HCT116 (cell line): ENCODE measurements at regions not wholly inside any gene's neighbourhood (a gene's known extent, or its start where the extent isn't known, plus 50 kb on each side); places are given as distances from the start of the nearest gene placed in this dataset.

Experiments
- ATAC-seq: fragments of 200-7000 bp; cut with Tn5 transposase; 2 replicates; pipeline ENCODE4 v1.9.1; 2020; ENCODE audit warnings: mild to moderate bottlenecking, moderate library complexity
- BruUV-seq: library from RNA; stranded (reverse); fragments of 400-500 nt; replicated peaks from 2 replicates; lab custom pipeline; 2021; lab: Mats Ljungman, UMichigan
- CTCF ChIA-PET: fragments of 300-600 bp; sonication (Branson Sonifier 250); formaldehyde crosslinking; loops from one replicate; lab custom pipeline; 2021; ENCODE audit warnings: antibody characterized with exemption; lab: Charles Lee
- POLR2A ChIA-PET: fragments of 300-600, 350-600 bp; sonication (Branson Sonifier 250); formaldehyde crosslinking; loops from one replicate; lab custom pipeline; 2021; ENCODE audit warnings: antibody characterized with exemption; lab: Charles Lee
- RAD21 ChIA-PET, 2 experiments: fragments of 300-600 bp; sonication (Branson Sonifier 250); formaldehyde crosslinking; loops; one replicate each; lab custom pipeline; 2023; ENCODE audit warnings: low total read pairs in 2 of 2; ENCODE audit not compliant: uncharacterized antibody in 2 of 2, unreplicated experiment in 2 of 2, low non-redundant PET in 1 of 2; lab: Charles Lee
- DNase-seq: peaks from one replicate; pipeline ENCODE4 v3.0.0-alpha.2; 2010; ENCODE audit warnings: low read depth, low spot score
- H2AFZ ChIP-seq: fragments of 200-600 bp; shearing (Covaris generic), sonication (generic); 2 replicates; pipeline ENCODE4 v1.6.1; 2017; ENCODE audit warnings: low read depth, mixed run types, mixed read lengths, antibody characterized with exemption, low read length; ENCODE audit not compliant: poor library complexity, severe bottlenecking
- H3K27ac ChIP-seq: 2 replicates; pipeline ENCODE4 v1.5.1; 2012; ENCODE audit warnings: low read depth, low read length
- H3K27me3 ChIP-seq: fragments of 200-600 bp; sonication (generic); 2 replicates; pipeline ENCODE4 v1.6.1; 2016; ENCODE audit warnings: mixed run types, low read length, mixed read lengths; ENCODE audit not compliant: insufficient read depth
- H3K36me3 ChIP-seq, 2 experiments: fragments of 200-500 bp in 1 of 2; fragments of 200-600 bp in 1 of 2; sonication (Bioruptor generic) in 1 of 2; sonication (generic) in 1 of 2; 2 replicates each; pipeline versions ENCODE4 v1.5.1 to v1.6.1; 2014 to 2016; ENCODE audit warnings: low read length in 2 of 2, inconsistent platforms in 1 of 2, mixed read lengths in 1 of 2, mixed run types in 1 of 2; ENCODE audit not compliant: insufficient read depth in 2 of 2, control insufficient read depth in 1 of 2
- H3K4me1 ChIP-seq, 2 experiments: fragments of 200-600 bp in 1 of 2; sonication (generic) in 1 of 2; 2 replicates each; pipeline versions ENCODE4 v1.5.1 to v1.6.1; 2012 to 2017; ENCODE audit warnings: low read length in 2 of 2, inconsistent platforms in 1 of 2, mild to moderate bottlenecking in 1 of 2, mixed read lengths in 1 of 2, mixed run types in 1 of 2, moderate library complexity in 1 of 2; ENCODE audit not compliant: insufficient read depth in 2 of 2, control insufficient read depth in 1 of 2
- H3K4me2 ChIP-seq: fragments of 200-600 bp; sonication (generic); 2 replicates; pipeline ENCODE4 v1.6.1; 2017; ENCODE audit warnings: mixed run types, low read length, mixed read lengths
- H3K4me3 ChIP-seq, 2 experiments: fragments of 200-600 bp in 1 of 2; sonication (generic) in 1 of 2; replicated peaks in 1 of 2; 2 replicates each; pipeline ENCODE4 v1.5.1; 2011 to 2016; ENCODE audit warnings: low read length in 2 of 2, control low read depth in 1 of 2, low read depth in 1 of 2, mild to moderate bottlenecking in 1 of 2, mixed read lengths in 1 of 2, mixed run types in 1 of 2
- H3K79me2 ChIP-seq: fragments of 200-600 bp; sonication (generic); 2 replicates; pipeline ENCODE4 v1.6.1; 2017; ENCODE audit warnings: mild to moderate bottlenecking, mixed run types, low read length, moderate library complexity, mixed read lengths; ENCODE audit not compliant: insufficient read depth
- H3K9ac ChIP-seq: fragments of 200-600 bp; sonication (generic); 2 replicates; pipeline ENCODE4 v1.6.1; 2016; ENCODE audit warnings: low read length, mixed read lengths
- H3K9me2 ChIP-seq: fragments of 200-600 bp; sonication (generic), shearing (Covaris generic); 2 replicates; pipeline ENCODE4 v1.6.1; 2017; ENCODE audit warnings: mixed run types, mild to moderate bottlenecking, moderate library complexity; ENCODE audit not compliant: insufficient read depth
- H3K9me3 ChIP-seq, 2 experiments: fragments of 200-500 bp in 1 of 2; fragments of 200-600 bp in 1 of 2; sonication (Bioruptor generic) in 1 of 2; sonication (generic) in 1 of 2; 2 replicates each; pipeline ENCODE4 v1.6.1; 2014 to 2017; ENCODE audit warnings: low read length in 2 of 2, mixed read lengths in 2 of 2, inconsistent platforms in 1 of 2, low read depth in 1 of 2, mild to moderate bottlenecking in 1 of 2, mixed run types in 1 of 2, moderate library complexity in 1 of 2; ENCODE audit not compliant: control insufficient read depth in 1 of 2, insufficient read depth in 1 of 2
- H4K20me1 ChIP-seq: fragments of 200-600 bp; sonication (generic), shearing (Covaris generic); 2 replicates; pipeline ENCODE4 v1.6.1; 2017; ENCODE audit warnings: mixed run types, mild to moderate bottlenecking, moderate library complexity; ENCODE audit not compliant: insufficient read depth
- ATF3 ChIP-seq: IDR thresholded peaks from 2 replicates; pipeline ENCODE4 v1.6.1; 2012
- CBX3 ChIP-seq: IDR thresholded peaks from 2 replicates; pipeline ENCODE4 v1.6.1; 2012; ENCODE audit warnings: low read depth
- CTCF ChIP-seq, 3 experiments: fragments of 200-600 bp in 1 of 3; sonication (generic) in 1 of 3; IDR thresholded peaks in 2 of 3; conservative IDR thresholded peaks in 1 of 3; 2 replicates each; pipeline ENCODE4 v1.5.1; 2012 to 2017; ENCODE audit warnings: low read depth in 2 of 3, low read length in 2 of 3, antibody characterized with exemption in 1 of 3, borderline replicate concordance in 1 of 3, control low read depth in 1 of 3, mild to moderate bottlenecking in 1 of 3, mixed read lengths in 1 of 3, mixed run types in 1 of 3, moderate library complexity in 1 of 3; ENCODE audit not compliant: insufficient read depth in 1 of 3
- EGR1 ChIP-seq: IDR thresholded peaks from 2 replicates; pipeline ENCODE4 v1.6.1; 2012; ENCODE audit warnings: low read depth
- ELF1 ChIP-seq: IDR thresholded peaks from 2 replicates; pipeline ENCODE4 v1.6.1; 2012; ENCODE audit warnings: low read depth, borderline replicate concordance
- EZH2phosphoT487 ChIP-seq: fragments of 200-600 bp; IDR thresholded peaks from 2 replicates; pipeline ENCODE4 v1.6.1; 2018; ENCODE audit warnings: antibody characterized with exemption, borderline replicate concordance
- FOSL1 ChIP-seq: IDR thresholded peaks from 2 replicates; pipeline ENCODE4 v1.6.1; 2012; ENCODE audit warnings: low read depth
- JUND ChIP-seq: IDR thresholded peaks from 2 replicates; pipeline ENCODE4 v1.6.1; 2012
- POLR2AphosphoS5 ChIP-seq: IDR thresholded peaks from 2 replicates; pipeline ENCODE4 v1.6.1; 2011; ENCODE audit warnings: mild to moderate bottlenecking, low read depth, low read length, moderate library complexity
- RAD21 ChIP-seq: IDR thresholded peaks from 2 replicates; pipeline ENCODE4 v1.6.1; 2012; ENCODE audit warnings: low read depth, mild to moderate bottlenecking
- SIN3A ChIP-seq: IDR thresholded peaks from 2 replicates; pipeline ENCODE4 v1.6.1; 2012; ENCODE audit warnings: low read depth
- SP1 ChIP-seq: IDR thresholded peaks from 2 replicates; pipeline ENCODE4 v1.6.1; 2012; ENCODE audit warnings: low read depth
- SRF ChIP-seq: IDR thresholded peaks from 2 replicates; pipeline ENCODE4 v1.6.1; 2012; ENCODE audit warnings: low read depth
- YY1 ChIP-seq: IDR thresholded peaks from 2 replicates; pipeline ENCODE4 v1.6.1; 2011; ENCODE audit warnings: low read length, low read depth, moderate library complexity, mild to moderate bottlenecking; ENCODE audit not compliant: insufficient replicate concordance; ENCODE audit errors: extremely low read depth
- ZBTB33 ChIP-seq: IDR thresholded peaks from 2 replicates; pipeline ENCODE4 v1.6.1; 2011; ENCODE audit warnings: mild to moderate bottlenecking, low read length, moderate library complexity; ENCODE audit not compliant: insufficient replicate concordance; ENCODE audit errors: extremely low read depth
- ZFX ChIP-seq: fragments of 450-650 bp; IDR thresholded peaks from 2 replicates; pipeline ENCODE4 v1.6.1; 2017
- ZNF274 ChIP-seq: fragments of 200-500 bp; sonication (Bioruptor generic); IDR thresholded peaks from 2 replicates; pipeline ENCODE4 v1.6.1; 2014; ENCODE audit warnings: mild to moderate bottlenecking, low read depth, low read length, inconsistent platforms
- intact Hi-C: fragments of 100-400 bp; cut with micrococcal nuclease; formaldehyde crosslinking; loops from 2 replicates; pipeline ENCODE4 v1.10.0; 2022

- RAD21 ChIA-PET: no interaction called here
- no peaks in the 10 kb centered on the region for H3K79me2 ChIP-seq
Observed at GRCh38 chr2:39990335-39990900, 211.4 kb upstream of the THUMPD2 start.

GRCh38 chr2:39989888-39990287, 210.8 kb upstream of the THUMPD2 start:
- POLR2A ChIA-PET: no interaction called here
- no peaks in the 10 kb centered on the region for H3K4me1 ChIP-seq
- no peak overlapping the region for H3K4me3 ChIP-seq
- no peaks in the 10 kb centered on the region for H3K27me3 ChIP-seq
- H3K36me3 ChIP-seq: no peaks in the 10 kb centered on the region
- H3K79me2 ChIP-seq: no peaks in the 10 kb centered on the region
- H3K9ac ChIP-seq: no peak overlapping the region
- H3K27ac ChIP-seq: no peak overlapping the region
- no peaks in the 10 kb centered on the region for H3K9me2 ChIP-seq
- H3K9me3 ChIP-seq: no peaks in the 10 kb centered on the region
- no peak for DNase-seq
- CTCF ChIA-PET: no interaction called here
- no peak for ATAC-seq
- BruUV-seq: no TSS peak
- no peak overlapping the region for H2AFZ ChIP-seq
- intact Hi-C loops: no loop called here
- no peaks in the 10 kb centered on the region for H4K20me1 ChIP-seq
- H3K4me2 ChIP-seq: no peak overlapping the region
- RAD21 ChIA-PET: no interaction called here
- TF ChIP-seq ELF1: no peak
- no peak for TF ChIP-seq CBX3
- TF ChIP-seq ZNF274: no peak
- no peak for TF ChIP-seq ATF3
- TF ChIP-seq FOSL1: no peak
- no peak for TF ChIP-seq SRF
- TF ChIP-seq EZH2phosphoT487: no peak
- no peak for TF ChIP-seq SP1
- TF ChIP-seq ZFX: no peak
- TF ChIP-seq ZBTB33: no peak
- TF ChIP-seq CTCF (IDR thresholded peaks at IDR 0.05 in 2 of 3, conservative IDR thresholded peaks at IDR 0.05 in 1 of 3; ENCODE audit: borderline replicate concordance in 1 of 3, insufficient read depth in 1 of 3, low read depth in 2 of 3, low read length in 2 of 3): no peak
- TF ChIP-seq EGR1: no peak
- no peak for TF ChIP-seq RAD21
- TF ChIP-seq POLR2AphosphoS5: no peak
- TF ChIP-seq JUND: no peak

More at GRCh38 chr2:39990335-39990900, 211.4 kb upstream of the THUMPD2 start:
- ChIA-PET CTCF (no interaction called here), POLR2A (no interaction called here)
- Histone ChIP-seq H3K4me1 (no peaks in the 10 kb centered on the region), H3K9me3 (no peaks in the 10 kb centered on the region), H3K4me3 (no peak overlapping the region), H3K27ac (no peak overlapping the region), H3K9me2 (no peaks in the 10 kb centered on the region), H3K9ac (no peak overlapping the region), H3K4me2 (no peak overlapping the region), H4K20me1 (no peaks in the 10 kb centered on the region), H2AFZ (no peak overlapping the region), H3K27me3 (no peaks in the 10 kb centered on the region), H3K36me3 (no peaks in the 10 kb centered on the region)
- ATAC-seq (no peak), DNase-seq (no peak)
- no TSS peak for BruUV-seq
- intact Hi-C loops: no loop called here
- no peak for TF ChIP-seq EZH2phosphoT487
- TF ChIP-seq YY1: no peak
- no peak for TF ChIP-seq SIN3A
- TF ChIP-seq EGR1: no peak
